Neuronal stem cell (in vitro differentiated cells): ENCODE measurements at regions not wholly inside any gene's neighbourhood (a gene's known extent, or its start where the extent isn't known, plus 50 kb on each side); places are given as distances from the start of the nearest gene placed in this dataset.

Source experiments
- DNase-seq: peaks from one replicate; pipeline ENCODE4 v3.0.0-alpha.2; 2013; ENCODE audit warnings: low spot score
- H2AFZ ChIP-seq: one replicate; pipeline ENCODE4 v1.6.1; 2013; ENCODE audit warnings: mild to moderate bottlenecking, low read length, inconsistent platforms
- H2AK5ac ChIP-seq: 2 replicates; pipeline ENCODE4 v1.6.1; 2013; ENCODE audit warnings: low read depth, mild to moderate bottlenecking, inconsistent platforms, low read length, moderate library complexity, mixed read lengths
- H2BK120ac ChIP-seq: 2 replicates; pipeline ENCODE4 v1.6.1; 2013; ENCODE audit warnings: low read depth, mild to moderate bottlenecking, inconsistent platforms, low read length, moderate library complexity, mixed read lengths
- H2BK12ac ChIP-seq: one replicate; pipeline ENCODE4 v1.6.1; 2013; ENCODE audit warnings: low read length, inconsistent platforms
- H2BK15ac ChIP-seq: 2 replicates; pipeline ENCODE4 v1.6.1; 2013; ENCODE audit warnings: mild to moderate bottlenecking, low read length, inconsistent platforms, mixed read lengths
- H2BK5ac ChIP-seq: one replicate; pipeline ENCODE4 v1.6.1; 2013; ENCODE audit warnings: inconsistent platforms, mild to moderate bottlenecking, low read length, moderate library complexity
- H3K14ac ChIP-seq: one replicate; pipeline ENCODE4 v1.6.1; 2013; ENCODE audit warnings: low read length, inconsistent platforms
- H3K18ac ChIP-seq: 2 replicates; pipeline ENCODE4 v1.6.1; 2013; ENCODE audit warnings: low read length, inconsistent platforms
- H3K23ac ChIP-seq: 2 replicates; pipeline ENCODE4 v1.6.1; 2013; ENCODE audit warnings: low read depth, mild to moderate bottlenecking, mixed read lengths, low read length, inconsistent platforms; ENCODE audit not compliant: poor library complexity
- H3K27ac ChIP-seq: replicated peaks from 3 replicates; pipeline ENCODE4 v1.5.1; 2013; ENCODE audit warnings: low read length, inconsistent platforms
- H3K27me3 ChIP-seq, 3 experiments: 2 replicates each; pipeline ENCODE4 v1.6.1; 2013; ENCODE audit warnings: low read length in 3 of 3, mild to moderate bottlenecking in 2 of 3, inconsistent platforms in 1 of 3, low read depth in 1 of 3, mixed read lengths in 1 of 3, moderate library complexity in 1 of 3; ENCODE audit not compliant: control insufficient read depth in 3 of 3, insufficient read depth in 3 of 3
- H3K36me3 ChIP-seq, 2 donors: replicated peaks in 1 of 2; 2 replicates each; pipeline ENCODE4 v1.6.1; 2013; ENCODE audit warnings: low read length in 2 of 2; ENCODE audit not compliant: control insufficient read depth in 2 of 2, insufficient read depth in 2 of 2
- H3K4ac ChIP-seq: 2 replicates; pipeline ENCODE4 v1.6.1; 2013; ENCODE audit warnings: inconsistent platforms, mild to moderate bottlenecking, low read length, moderate library complexity
- H3K4me1 ChIP-seq, 2 donors: 1 replicate in 1 of 2; 2 replicates in 1 of 2; pipeline ENCODE4 v1.6.1; 2013; ENCODE audit warnings: low read length in 2 of 2, low read depth in 1 of 2; ENCODE audit not compliant: control insufficient read depth in 2 of 2, insufficient read depth in 1 of 2
- H3K4me2 ChIP-seq: one replicate; pipeline ENCODE4 v1.6.1; 2013; ENCODE audit warnings: mild to moderate bottlenecking, low read length, inconsistent platforms; ENCODE audit not compliant: insufficient read depth, poor library complexity, severe bottlenecking
- H3K4me3 ChIP-seq, 2 donors: 2 replicates each; pipeline ENCODE4 v1.5.1; 2013; ENCODE audit warnings: low read length in 2 of 2, mild to moderate bottlenecking in 2 of 2, inconsistent platforms in 1 of 2, moderate library complexity in 1 of 2
- H3K79me1 ChIP-seq: one replicate; pipeline ENCODE4 v1.6.1; 2013; ENCODE audit warnings: low read depth, mild to moderate bottlenecking, inconsistent platforms, low read length, moderate library complexity
- H3K9ac ChIP-seq: one replicate; pipeline ENCODE4 v1.6.1; 2013; ENCODE audit warnings: mild to moderate bottlenecking, low read depth, low read length, inconsistent platforms; ENCODE audit not compliant: poor library complexity
- H3K9me3 ChIP-seq, 2 donors: replicated peaks in 1 of 2; 2 replicates each; pipeline versions ENCODE3 to v1.6.1; 2013; ENCODE audit warnings: low read length in 2 of 2, mild to moderate bottlenecking in 2 of 2, inconsistent platforms in 1 of 2, low read depth in 1 of 2, mixed read lengths in 1 of 2, moderate library complexity in 1 of 2; ENCODE audit not compliant: control insufficient read depth in 2 of 2, insufficient read depth in 1 of 2
- H4K8ac ChIP-seq: one replicate; pipeline ENCODE4 v1.6.1; 2013; ENCODE audit warnings: low read depth, mild to moderate bottlenecking, inconsistent platforms, low read length, moderate library complexity
- H4K91ac ChIP-seq: one replicate; pipeline ENCODE4 v1.6.1; 2013; ENCODE audit warnings: low read length, low read depth, mild to moderate bottlenecking, inconsistent platforms; ENCODE audit not compliant: poor library complexity
- WGBS, 2 donors: extraction: QIAGEN DNeasy Blood & Tissue Kit; methylation state at CpG; one replicate each; pipeline ENCODE4 v1.1.7; 2013; ENCODE audit warnings: missing lambda C conversion rate in 2 of 2, mixed read lengths in 1 of 2; ENCODE audit not compliant: insufficient read length in 2 of 2, insufficient replicate concordance in 1 of 2; ENCODE audit errors: extremely low coverage in 2 of 2; 5-methylcytosine and 5-hydroxymethylcytosine counted together

DNA sequence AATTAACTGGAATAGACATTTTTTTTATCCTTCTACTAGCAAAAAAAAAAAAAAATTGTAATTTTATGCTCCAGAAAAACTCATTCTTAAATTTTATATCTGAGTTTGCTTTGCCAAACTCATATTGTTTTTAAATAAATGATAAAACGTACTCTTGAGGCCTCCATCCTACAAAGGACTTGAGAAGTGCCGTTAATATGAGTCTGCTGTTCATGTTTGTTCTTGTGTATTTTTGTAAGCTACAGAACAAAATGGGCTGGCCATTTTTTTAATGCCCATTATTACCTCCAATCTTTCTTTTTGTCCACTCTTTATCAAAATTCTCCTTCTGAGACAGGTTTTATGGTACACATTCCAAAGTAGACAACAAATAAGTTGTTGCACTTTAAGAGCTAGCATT, 643.5 kb upstream of the SOX9 start:
- Histone ChIP-seq H4K91ac (no peak overlapping the region), H3K27me3 (no peaks in the 10 kb centered on the region), H2BK120ac (no peak overlapping the region), H3K4me1 (no peaks in the 10 kb centered on the region), H3K18ac (no peak overlapping the region), H2AFZ (no peak overlapping the region), H2BK15ac (no peak overlapping the region), H3K9me3 (no peaks in the 10 kb centered on the region), H3K4me3 (no peak overlapping the region), H3K9ac (no peak overlapping the region), H3K4ac (no peak overlapping the region), H4K8ac (no peak overlapping the region), H3K14ac (no peak overlapping the region), H2BK5ac (no peak overlapping the region), H3K4me2 (no peak overlapping the region), H2BK12ac (no peak overlapping the region), H3K23ac (no peak overlapping the region), H3K79me1 (no peaks in the 10 kb centered on the region), H3K36me3 (no peaks in the 10 kb centered on the region), H3K27ac (no peak overlapping the region), H2AK5ac (no peak overlapping the region)
- WGBS, 2 donors: no CpG with 5 or more reads among the region's 2 CpGs
- DNase-seq: no peak

- Histone ChIP-seq H2BK15ac (no peak overlapping the region), H3K36me3 (no peaks in the 10 kb centered on the region), H3K4ac (no peak overlapping the region), H3K4me2 (no peak overlapping the region), H4K91ac (no peak overlapping the region), H3K23ac (no peak overlapping the region), H3K27me3 (no peaks in the 10 kb centered on the region), H4K8ac (no peak overlapping the region), H2BK12ac (no peak overlapping the region), H3K27ac (no peak overlapping the region), H2BK120ac (no peak overlapping the region), H2AFZ (no peak overlapping the region), H3K4me3 (no peak overlapping the region), H3K79me1 (no peaks in the 10 kb centered on the region), H2AK5ac (no peak overlapping the region), H2BK5ac (no peak overlapping the region), H3K4me1 (peaks cover 0 to 3% of the 10 kb centered on the region in 2 donors), H3K18ac (no peak overlapping the region), H3K9me3 (no peaks in the 10 kb centered on the region), H3K9ac (no peak overlapping the region), H3K14ac (no peak overlapping the region)
- WGBS, 2 donors: no CpG with 5 or more reads among the region's 3 CpGs
- no peak for DNase-seq
Measured at GRCh38 chr17:71480099-71480498, 640.7 kb upstream of the SOX9 start.

DNA sequence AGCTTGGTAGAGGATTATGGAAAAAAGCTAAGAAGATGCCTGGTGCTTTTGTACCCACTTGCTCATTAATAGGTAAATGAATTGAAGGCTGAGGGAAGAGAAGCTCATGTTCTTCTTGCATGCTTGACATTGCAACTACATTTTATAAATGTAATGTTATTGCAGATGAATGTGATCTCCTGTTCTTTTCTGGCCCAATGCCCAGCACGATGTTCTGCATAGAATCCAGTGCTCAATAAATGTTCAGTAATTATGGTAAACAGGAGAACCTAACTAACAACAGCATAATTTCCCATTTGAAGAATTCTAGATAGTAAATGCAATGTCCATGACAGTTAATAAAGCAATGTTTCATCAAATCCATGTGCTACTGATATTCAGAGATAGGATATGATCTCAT, 638.2 kb upstream of the SOX9 start:
- Histone ChIP-seq H3K9me3 (no peaks in the 10 kb centered on the region), H3K36me3 (no peaks in the 10 kb centered on the region), H3K79me1 (no peaks in the 10 kb centered on the region), H2BK15ac (no peak overlapping the region), H3K27me3 (no peaks in the 10 kb centered on the region), H3K23ac (no peak overlapping the region), H3K4me2 (no peak overlapping the region), H3K18ac (no peak overlapping the region), H2AFZ (no peak overlapping the region), H3K9ac (no peak overlapping the region), H4K91ac (no peak overlapping the region), H3K4me3 (no peak overlapping the region), H2AK5ac (no peak overlapping the region), H2BK5ac (no peak overlapping the region), H3K14ac (no peak overlapping the region), H4K8ac (no peak overlapping the region), H3K4ac (no peak overlapping the region), H3K27ac (no peak overlapping the region), H2BK120ac (no peak overlapping the region), H2BK12ac (no peak overlapping the region), H3K4me1 (peaks cover 0 to 3% of the 10 kb centered on the region in 2 donors)
- WGBS, 2 donors: no CpG with 5 or more reads among the region's 1 CpG
- no peak for DNase-seq

DNA sequence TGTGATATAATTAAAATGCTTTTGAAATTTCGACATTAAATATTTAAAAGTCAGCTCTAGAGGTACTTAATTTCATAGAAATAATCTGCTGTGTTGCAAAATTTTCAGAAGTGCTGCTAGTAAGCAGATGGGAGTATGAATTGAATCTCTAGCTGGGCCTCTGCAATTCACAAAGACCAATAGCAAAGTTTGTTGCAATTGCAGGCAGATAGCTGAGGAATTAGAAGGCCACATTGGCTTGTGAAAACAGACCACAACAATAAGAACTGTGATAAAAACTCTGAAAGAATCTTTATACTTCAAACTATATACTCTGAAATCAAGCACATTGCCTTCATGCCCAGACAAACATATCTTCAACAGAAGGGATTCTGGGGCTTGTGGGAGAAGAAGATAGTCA, 636.3 kb upstream of the SOX9 start:
- Histone ChIP-seq H2BK12ac (no peak overlapping the region), H2AFZ (no peak overlapping the region), H2BK5ac (no peak overlapping the region), H3K4me1 (peaks cover 0 to 3% of the 10 kb centered on the region in 2 donors), H4K8ac (no peak overlapping the region), H2BK120ac (no peak overlapping the region), H4K91ac (no peak overlapping the region), H3K27me3 (no peaks in the 10 kb centered on the region), H2BK15ac (no peak overlapping the region), H3K18ac (no peak overlapping the region), H3K27ac (peak overlapping the region; percentile 16), H3K4me3 (no peak overlapping the region), H3K9ac (no peak overlapping the region), H3K9me3 (no peaks in the 10 kb centered on the region), H3K36me3 (no peaks in the 10 kb centered on the region), H3K79me1 (no peaks in the 10 kb centered on the region), H3K14ac (no peak overlapping the region), H3K4me2 (no peak overlapping the region), H3K4ac (no peak overlapping the region), H2AK5ac (no peak overlapping the region), H3K23ac (no peak overlapping the region)
- no peak for DNase-seq
- WGBS, 2 donors: no CpG with 5 or more reads among the region's 1 CpG
